Central memory CD8-positive, alpha-beta T cell (primary cell): ENCODE measurements at regions not wholly inside any gene's neighbourhood (a gene's known extent, or its start where the extent isn't known, plus 50 kb on each side); places are given as distances from the start of the nearest gene placed in this dataset.

Experiments
- ATAC-seq: fragments of 150-1000 bp; cut with Tn5 transposase; replicated peaks from 2 replicates; pipeline ENCODE4 v1.10.0; 2022; ENCODE audit warnings: mild to moderate bottlenecking, moderate FRiP score, moderate number of reproducible peaks; ENCODE audit not compliant: poor library complexity, severe bottlenecking; ENCODE audit errors: extremely low read depth
- DNase-seq, 2 donors: peaks; one replicate each; pipeline ENCODE4 v3.0.0; 2021; ENCODE audit warnings: low spot score in 2 of 2
- H3K27ac Mint-ChIP-seq: one replicate; pipeline ENCODE4 v1.8.0; 2022; ENCODE audit warnings: low read depth, mild to moderate bottlenecking, moderate library complexity, mixed read lengths
- H3K27me3 Mint-ChIP-seq: one replicate; pipeline ENCODE4 v1.8.0; 2022; ENCODE audit warnings: mixed read lengths
- H3K36me3 Mint-ChIP-seq: one replicate; pipeline ENCODE4 v1.8.0; 2022; ENCODE audit warnings: mild to moderate bottlenecking, moderate library complexity, mixed read lengths; ENCODE audit not compliant: insufficient read depth
- H3K4me1 Mint-ChIP-seq: one replicate; pipeline ENCODE4 v1.8.0; 2022; ENCODE audit warnings: mixed read lengths
- H3K4me3 Mint-ChIP-seq: one replicate; pipeline ENCODE4 v1.8.0; 2022; ENCODE audit warnings: mild to moderate bottlenecking, moderate library complexity, mixed read lengths
- H3K9me3 Mint-ChIP-seq: one replicate; pipeline ENCODE4 v1.8.0; 2022; ENCODE audit warnings: mixed read lengths

GRCh38 chr13:109604894-109605293, 181.5 kb downstream of the IRS2 start:
- H3K27me3 Mint-ChIP-seq: no peaks in the 10 kb centered on the region
- peaks cover 3% of the 10 kb centered on the region for H3K36me3 Mint-ChIP-seq

GRCh38 chr13:109602356-109602755, 184.0 kb downstream of the IRS2 start:
- Mint-ChIP-seq H3K36me3 (peaks cover 3% of the 10 kb centered on the region), H3K27ac (no peak overlapping the region), H3K9me3 (no peaks in the 10 kb centered on the region), H3K27me3 (no peaks in the 10 kb centered on the region), H3K4me1 (no peaks in the 10 kb centered on the region), H3K4me3 (no peak overlapping the region)
- DNase-seq (no peak), ATAC-seq (no peak)

More at GRCh38 chr13:109604894-109605293, 181.5 kb downstream of the IRS2 start:
- Mint-ChIP-seq H3K27ac (no peak overlapping the region), H3K9me3 (peaks cover 11% of the 10 kb centered on the region), H3K4me1 (no peaks in the 10 kb centered on the region), H3K4me3 (no peak overlapping the region)
- DNase-seq (no peak), ATAC-seq (no peak)

- Mint-ChIP-seq H3K4me3 (no peak overlapping the region), H3K36me3 (no peaks in the 10 kb centered on the region), H3K9me3 (no peaks in the 10 kb centered on the region), H3K4me1 (no peaks in the 10 kb centered on the region), H3K27ac (no peak overlapping the region), H3K27me3 (no peaks in the 10 kb centered on the region)
- ATAC-seq (no peak), DNase-seq (no peak)
These were observed 186.3 kb downstream of the IRS2 start for GRCh38 chr13:109599901-109600657.

GRCh38 chr13:109595471-109595870, 190.9 kb downstream of the IRS2 start:
- ATAC-seq: no peak
- no peak for DNase-seq
- Mint-ChIP-seq H3K36me3 (no peaks in the 10 kb centered on the region), H3K4me3 (no peak overlapping the region), H3K27me3 (no peaks in the 10 kb centered on the region), H3K27ac (no peak overlapping the region), H3K4me1 (no peaks in the 10 kb centered on the region), H3K9me3 (peaks cover 6% of the 10 kb centered on the region)

- Mint-ChIP-seq H3K4me3 (no peak overlapping the region), H3K36me3 (no peaks in the 10 kb centered on the region), H3K27me3 (no peaks in the 10 kb centered on the region), H3K9me3 (peaks cover 18% of the 10 kb centered on the region), H3K27ac (no peak overlapping the region), H3K4me1 (no peaks in the 10 kb centered on the region)
- DNase-seq: no peak
- no peak for ATAC-seq
These were observed 193.2 kb downstream of the IRS2 start for GRCh38 chr13:109593230-109593629.

- ATAC-seq: no peak
- no peaks in the 10 kb centered on the region for H3K36me3 Mint-ChIP-seq
- H3K9me3 Mint-ChIP-seq: peaks cover 18% of the 10 kb centered on the region
These were observed 193.6 kb downstream of the IRS2 start for GRCh38 chr13:109592770-109593169.

GRCh38 chr13:109587689-109588088, 198.7 kb downstream of the IRS2 start:
- Mint-ChIP-seq H3K9me3 (peaks cover 12% of the 10 kb centered on the region), H3K4me3 (no peak overlapping the region), H3K36me3 (no peaks in the 10 kb centered on the region), H3K27me3 (no peaks in the 10 kb centered on the region), H3K4me1 (no peaks in the 10 kb centered on the region), H3K27ac (no peak overlapping the region)
- ATAC-seq: no peak
- no peak for DNase-seq

More at GRCh38 chr13:109592770-109593169, 193.6 kb downstream of the IRS2 start:
- DNase-seq: no peak
- H3K4me1 Mint-ChIP-seq: no peaks in the 10 kb centered on the region
- H3K4me3 Mint-ChIP-seq: no peak overlapping the region
- no peaks in the 10 kb centered on the region for H3K27me3 Mint-ChIP-seq
- H3K27ac Mint-ChIP-seq: no peak overlapping the region

GRCh38 chr13:109586509-109587346, 199.7 kb downstream of the IRS2 start:
- Mint-ChIP-seq H3K27ac (no peak overlapping the region), H3K4me1 (no peaks in the 10 kb centered on the region), H3K4me3 (no peak overlapping the region), H3K27me3 (no peaks in the 10 kb centered on the region), H3K9me3 (peaks cover 17% of the 10 kb centered on the region), H3K36me3 (no peaks in the 10 kb centered on the region)
- ATAC-seq (no peak), DNase-seq (no peak)

GRCh38 chr13:109584844-109585361, 201.5 kb downstream of the IRS2 start:
- DNase-seq (no peak), ATAC-seq (no peak)
- Mint-ChIP-seq H3K9me3 (peaks cover 14% of the 10 kb centered on the region), H3K36me3 (no peaks in the 10 kb centered on the region), H3K4me3 (no peak overlapping the region), H3K27ac (no peak overlapping the region), H3K4me1 (no peaks in the 10 kb centered on the region), H3K27me3 (no peaks in the 10 kb centered on the region)

- H3K9me3 Mint-ChIP-seq: peaks cover 6% of the 10 kb centered on the region
- no peak for ATAC-seq
- no peaks in the 10 kb centered on the region for H3K4me1 Mint-ChIP-seq
- H3K36me3 Mint-ChIP-seq: no peaks in the 10 kb centered on the region
- no peak for DNase-seq
- H3K27me3 Mint-ChIP-seq: no peaks in the 10 kb centered on the region
- no peak overlapping the region for H3K27ac Mint-ChIP-seq
- H3K4me3 Mint-ChIP-seq: no peak overlapping the region
These were observed 209.1 kb downstream of the IRS2 start for GRCh38 chr13:109577191-109577700.

- Mint-ChIP-seq H3K27ac (no peak overlapping the region), H3K4me3 (no peak overlapping the region), H3K4me1 (no peaks in the 10 kb centered on the region), H3K27me3 (no peaks in the 10 kb centered on the region), H3K36me3 (no peaks in the 10 kb centered on the region), H3K9me3 (peaks cover 5% of the 10 kb centered on the region)
- DNase-seq (no peak), ATAC-seq (no peak)
These were observed 210.0 kb downstream of the IRS2 start for GRCh38 chr13:109576331-109576813.

- Mint-ChIP-seq H3K36me3 (no peaks in the 10 kb centered on the region), H3K27ac (no peak overlapping the region), H3K27me3 (no peaks in the 10 kb centered on the region), H3K9me3 (peaks cover 5% of the 10 kb centered on the region), H3K4me3 (no peak overlapping the region), H3K4me1 (no peaks in the 10 kb centered on the region)
- no peak for DNase-seq
- no peak for ATAC-seq
These were observed 210.6 kb downstream of the IRS2 start for GRCh38 chr13:109575821-109576220.
